ENCODE measurements at regions not wholly inside any gene's neighbourhood (a gene's known extent, or its start where the extent isn't known, plus 50 kb on each side); places are given as distances from the start of the nearest gene placed in this dataset.
"Not testable (repeated sequence)": the region's sequence is repeated elsewhere in the genome, so short reads cannot be mapped to it uniquely, and the experiment has no call there.

DNA sequence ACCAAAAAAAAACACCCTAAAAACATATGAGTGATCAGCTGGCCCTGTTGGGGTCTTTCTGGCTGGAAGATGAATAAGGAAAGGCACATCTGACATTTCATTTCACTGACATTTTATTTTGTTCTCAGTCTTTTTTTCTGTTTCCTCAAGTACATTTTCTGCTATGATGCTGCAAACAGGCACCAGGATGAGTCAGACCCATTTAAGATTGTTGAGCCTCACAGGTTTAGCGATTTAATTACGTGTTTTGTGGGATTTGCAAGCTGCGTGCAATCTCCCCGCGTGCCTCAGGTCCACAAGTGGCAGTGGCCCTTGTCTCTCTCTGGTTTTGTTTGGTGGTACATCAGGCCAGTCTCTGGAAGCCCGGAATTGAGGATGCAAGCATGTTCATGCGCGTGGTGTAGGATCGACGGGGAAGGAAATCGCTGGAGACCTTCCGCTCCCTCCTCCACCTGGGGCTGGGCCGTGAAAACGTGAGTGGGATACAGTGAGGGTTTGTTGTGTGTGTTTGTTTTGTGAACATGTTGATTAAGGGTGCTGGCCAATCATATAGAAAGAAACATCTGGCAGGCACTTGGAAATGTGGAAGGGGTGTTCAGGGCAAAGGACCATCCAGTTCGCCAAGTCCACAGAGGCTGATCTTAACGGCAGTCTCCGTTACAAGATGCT, 120.2 kb upstream of the ZNF516 start:
- peaks cover 4% of the 10 kb centered on the region for H3K4me1 Mint-ChIP-seq
- H3K27ac Mint-ChIP-seq = no peak overlapping the region
- intact Hi-C loops (cut with micrococcal nuclease) = no loop called here
- no peaks in the 10 kb centered on the region for H3K36me3 Mint-ChIP-seq (ENCODE audit: low read depth)
- H3K4me3 Mint-ChIP-seq = no peak overlapping the region
- ChIA-PET POLR2A (no interaction called here), CTCF (no interaction called here)
- no peak for TF ChIP-seq CTCF (IDR thresholded peaks at IDR 0.05)
- no peak for DNase-seq
- ATAC-seq (ENCODE audit: low read depth) = no peak
- no peaks in the 10 kb centered on the region for H3K9me3 Mint-ChIP-seq
- H3K27me3 Mint-ChIP-seq = peaks cover 23% of the 10 kb centered on the region

- intact Hi-C loops (cut with micrococcal nuclease) = no loop called here
- DNase-seq (no peak), ATAC-seq (ENCODE audit: low read depth) (no peak)
- no peak overlapping the region for H3K4me3 Mint-ChIP-seq
- no peak overlapping the region for H3K27ac Mint-ChIP-seq
- POLR2A ChIA-PET = no interaction called here
- H3K27me3 Mint-ChIP-seq = peaks cover 16% of the 10 kb centered on the region
- CTCF ChIA-PET = no interaction called here
- H3K36me3 Mint-ChIP-seq (ENCODE audit: low read depth) = no peaks in the 10 kb centered on the region
- no peak for TF ChIP-seq CTCF (IDR thresholded peaks at IDR 0.05)
- H3K4me1 Mint-ChIP-seq = no peaks in the 10 kb centered on the region
- H3K9me3 Mint-ChIP-seq = no peaks in the 10 kb centered on the region
These were observed 118.7 kb upstream of the ZNF516 start for GRCh38 chr18:76613755-76614120.

GRCh38 chr18:76613053-76613754, 118.2 kb upstream of the ZNF516 start:
- ATAC-seq (ENCODE audit: low read depth) (no peak), DNase-seq (no peak)
- Mint-ChIP-seq H3K9me3 (no peaks in the 10 kb centered on the region), H3K27ac (no peak overlapping the region), H3K4me1 (no peaks in the 10 kb centered on the region), H3K36me3 (ENCODE audit: low read depth) (no peaks in the 10 kb centered on the region), H3K27me3 (peaks cover 11% of the 10 kb centered on the region), H3K4me3 (no peak overlapping the region)
- POLR2A ChIA-PET = no interaction called here
- no peak for TF ChIP-seq CTCF (IDR thresholded peaks at IDR 0.05)
- intact Hi-C loops (cut with micrococcal nuclease) = no loop called here
- CTCF ChIA-PET = no interaction called here

- ATAC-seq (ENCODE audit: low read depth); H3K4me3 Mint-ChIP-seq; POLR2A ChIA-PET; intact Hi-C loops (cut with micrococcal nuclease); H3K27ac Mint-ChIP-seq; H3K4me1 Mint-ChIP-seq; DNase-seq; H3K36me3 Mint-ChIP-seq (ENCODE audit: low read depth); H3K27me3 Mint-ChIP-seq; H3K9me3 Mint-ChIP-seq; CTCF ChIA-PET: not testable (repeated sequence)
These were observed 116.7 kb upstream of the ZNF516 start for GRCh38 chr18:76611750-76612045.

GRCh38 chr18:76610933-76611749, 116.1 kb upstream of the ZNF516 start:
- H3K27ac Mint-ChIP-seq = no peak overlapping the region
- no peaks in the 10 kb centered on the region for H3K9me3 Mint-ChIP-seq
- TF ChIP-seq CTCF (IDR thresholded peaks at IDR 0.05) = no peak

More at GRCh38 chr18:76610933-76611749, 116.1 kb upstream of the ZNF516 start:
- ChIA-PET POLR2A (no interaction called here), CTCF (no interaction called here)
- Mint-ChIP-seq H3K36me3 (ENCODE audit: low read depth) (no peaks in the 10 kb centered on the region), H3K27me3 (peaks cover 4% of the 10 kb centered on the region), H3K4me3 (no peak overlapping the region), H3K4me1 (no peaks in the 10 kb centered on the region)
- DNase-seq (no peak), ATAC-seq (ENCODE audit: low read depth) (no peak)
- intact Hi-C loops (cut with micrococcal nuclease) = no loop called here
